HepG2 (cell line): ENCODE measurements at regions not wholly inside any gene's neighbourhood (a gene's known extent, or its start where the extent isn't known, plus 50 kb on each side); places are given as distances from the start of the nearest gene placed in this dataset.

Experiments used
- ATAC-seq: fragments of 200-7000 bp; cut with Tn5 transposase; 3 replicates; pipeline ENCODE4 v1.9.1; 2020; ENCODE audit warnings: mild to moderate bottlenecking, moderate library complexity
- BruUV-seq: library from RNA; stranded (reverse); fragments of 400-500 nt; replicated peaks from 2 replicates; lab custom pipeline; 2021; lab: Mats Ljungman, UMichigan
- CTCF ChIA-PET: fragments of 300-600 bp; formaldehyde crosslinking; extraction: SDS; loops from one replicate; lab custom pipeline; 2021; ENCODE audit warnings: low total read pairs, inconsistent platforms, low intra/inter-chr PET ratio; lab: Yijun Ruan, JAX
- POLR2A ChIA-PET: fragments of 350-600 bp; sonication (Branson Sonifier 250); formaldehyde crosslinking; loops from one replicate; lab custom pipeline; 2020; ENCODE audit warnings: antibody characterized with exemption, inconsistent platforms; lab: Yijun Ruan, JAX
- DNase-seq: peaks from one replicate; pipeline ENCODE4 v3.0.0-alpha.2; 2015; ENCODE audit warnings: low spot score
- FAIRE-seq: peaks from 3 replicates; lab custom pipeline; 2011; peaks lifted over from hg19 to GRCh38; lab: Jason Lieb, UNC
- H2AFZ ChIP-seq: one replicate; pipeline ENCODE4 v1.6.1; 2011; ENCODE audit warnings: low read length, inconsistent platforms
- H3K27ac ChIP-seq: fragments of 300-600 bp; 3 replicates; pipeline ENCODE4 v1.8.0; 2011; ENCODE audit warnings: mixed run types, mild to moderate bottlenecking, mixed read lengths, low read length, inconsistent platforms; ENCODE audit not compliant: insufficient read depth; ENCODE audit errors: extremely low read length
- H3K27me3 ChIP-seq, 2 experiments: fragments of 200-600 bp in 1 of 2; 2 replicates in 1 of 2; 3 replicates in 1 of 2; pipeline versions ENCODE4 v1.6.0 to v1.8.0; 2011; ENCODE audit warnings: low read length in 2 of 2, mild to moderate bottlenecking in 2 of 2, moderate library complexity in 2 of 2, inconsistent platforms in 1 of 2; ENCODE audit not compliant: insufficient read depth in 2 of 2, control insufficient read depth in 1 of 2
- H3K36me3 ChIP-seq, 2 experiments: fragments of 200-600 bp in 1 of 2; replicated peaks in 1 of 2; 2 replicates in 1 of 2; 3 replicates in 1 of 2; pipeline versions ENCODE4 v1.5.1 to v1.8.0; 2011; ENCODE audit warnings: low read length in 2 of 2, inconsistent platforms in 1 of 2; ENCODE audit not compliant: insufficient read depth in 2 of 2, control insufficient read depth in 1 of 2
- H3K4me1 ChIP-seq: 2 replicates; pipeline ENCODE4 v1.5.1; 2012; ENCODE audit warnings: low read length, inconsistent platforms; ENCODE audit not compliant: insufficient read depth
- H3K4me2 ChIP-seq: 2 replicates; pipeline ENCODE4 v1.6.0; 2011; ENCODE audit warnings: low read depth, low read length, inconsistent platforms
- H3K4me3 ChIP-seq, 3 experiments: fragments of 200-600 bp in 1 of 3; sonication (generic), shearing (Covaris generic) in 1 of 3; replicated peaks in 1 of 3; 2 replicates each; pipeline ENCODE4 v1.5.1; 2011 to 2016; ENCODE audit warnings: low read length in 3 of 3, inconsistent platforms in 2 of 3, low read depth in 2 of 3, mild to moderate bottlenecking in 2 of 3, control low read depth in 1 of 3, mixed read lengths in 1 of 3; ENCODE audit not compliant: insufficient read depth in 1 of 3
- H3K79me2 ChIP-seq: one replicate; pipeline ENCODE4 v1.6.1; 2011; ENCODE audit warnings: low read length, inconsistent platforms; ENCODE audit not compliant: insufficient read depth
- H3K9ac ChIP-seq: 2 replicates; pipeline ENCODE4 v1.6.0; 2011; ENCODE audit warnings: mild to moderate bottlenecking, low read depth, low read length, inconsistent platforms; ENCODE audit not compliant: insufficient read depth
- H3K9me3 ChIP-seq: 2 replicates; pipeline ENCODE4 v1.5.1; 2012; ENCODE audit warnings: mild to moderate bottlenecking, low read length
- H4K20me1 ChIP-seq: 2 replicates; pipeline ENCODE4 v1.6.0; 2011; ENCODE audit warnings: inconsistent platforms, mild to moderate bottlenecking, low read length, moderate library complexity; ENCODE audit not compliant: insufficient read depth
- CREB3 ChIP-seq: sonication (generic); formaldehyde crosslinking; IDR thresholded peaks from 2 replicates; pipeline ENCODE4 v1.5.0; 2020; ENCODE audit warnings: missing genetic modification reagents
- NFAT5 ChIP-seq: sonication (generic); formaldehyde crosslinking; IDR thresholded peaks from 2 replicates; pipeline ENCODE4 v1.4.0; 2020; ENCODE audit warnings: missing genetic modification reagents
- SNRNP70 ChIP-seq: fragments of 200-400 bp; formaldehyde crosslinking; IDR thresholded peaks from 2 replicates; pipeline ENCODE4 v1.6.1; 2017; ENCODE audit warnings: mild to moderate bottlenecking, low read depth, low read length, moderate library complexity
- ZIK1 ChIP-seq: sonication (generic); formaldehyde crosslinking; IDR thresholded peaks from 2 replicates; pipeline ENCODE4 v1.5.0; 2020; ENCODE audit warnings: mild to moderate bottlenecking, low read depth, missing genetic modification reagents, borderline replicate concordance
- ZNF512 ChIP-seq: sonication (generic); formaldehyde crosslinking; IDR thresholded peaks from 2 replicates; pipeline ENCODE4 v1.4.0; 2020; ENCODE audit warnings: mild to moderate bottlenecking, missing genetic modification reagents
- ZNF672 ChIP-seq: sonication (generic); formaldehyde crosslinking; IDR thresholded peaks from 2 replicates; pipeline ENCODE4 v1.8.1; 2022; ENCODE audit warnings: missing genetic modification reagents
- WGBS: methylation state at CpG from one replicate; pipeline ENCODE4 v1.1.6; 2017; ENCODE audit warnings: low lambda C conversion rate; 5-methylcytosine and 5-hydroxymethylcytosine counted together
- in situ Hi-C: cut with HindIII; loops from 2 replicates; pipeline ENCODE4 v1.10.0; 2017; ENCODE audit warnings: low pct_unique_long_range_greater_than_20kb; ENCODE audit not compliant: extremely low pct_ligation_motif_present
- intact Hi-C: fragments of 100-400 bp; cut with micrococcal nuclease; formaldehyde crosslinking; loops from one replicate; pipeline ENCODE4 v1.10.0; 2022; ENCODE audit not compliant: unreplicated experiment
- TF ChIP-seq, protein P1 (sequence below): sonication (generic); formaldehyde crosslinking; IDR thresholded peaks from 2 replicates; pipeline ENCODE4 v1.8.1; 2023; ENCODE audit warnings: mild to moderate bottlenecking, inconsistent platforms, moderate library complexity, missing genetic modification reagents, borderline replicate concordance

- ATAC-seq: no peak
- BruUV-seq: no TSS peak
Observed at GRCh38 chr4:100069207-100069606, 119.1 kb upstream of the H2AZ1 start.

GRCh38 chr4:100067255-100067654, 117.2 kb upstream of the H2AZ1 start:
- Histone ChIP-seq H3K4me1 (no peaks in the 10 kb centered on the region), H3K4me3 (no peak overlapping the region), H3K27ac (no peak overlapping the region), H3K36me3 (no peaks in the 10 kb centered on the region), H3K27me3 (no peaks in the 10 kb centered on the region; a peak in 1 of 5 replicates), H3K9ac (no peak overlapping the region), H2AFZ (no peak overlapping the region), H3K9me3 (no peaks in the 10 kb centered on the region), H3K79me2 (no peaks in the 10 kb centered on the region), H3K4me2 (no peak overlapping the region), H4K20me1 (no peaks in the 10 kb centered on the region)
- intact Hi-C loops: no loop called here
- 25% methylated on average over 12 of the region's 12 CpGs for WGBS
- TF ChIP-seq NFAT5 (CRISPR knock-in tag) (no peak), ZNF512 (CRISPR knock-in tag) (no peak)
- TF ChIP-seq, protein P1, sequence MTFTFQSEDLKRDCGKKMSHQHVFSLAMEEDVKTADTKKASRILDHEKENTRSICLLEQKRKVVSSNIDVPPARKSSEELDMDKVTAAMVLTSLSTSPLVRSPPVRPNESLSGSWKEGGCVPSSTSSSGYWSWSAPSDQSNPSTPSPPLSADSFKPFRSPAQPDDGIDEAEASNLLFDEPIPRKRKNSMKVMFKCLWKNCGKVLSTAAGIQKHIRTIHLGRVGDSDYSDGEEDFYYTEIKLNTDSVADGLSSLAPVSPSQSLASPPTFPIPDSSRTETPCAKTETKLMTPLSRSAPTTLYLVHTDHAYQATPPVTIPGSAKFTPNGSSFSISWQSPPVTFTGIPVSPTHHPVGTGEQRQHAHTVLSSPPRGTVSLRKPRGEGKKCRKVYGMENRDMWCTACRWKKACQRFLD (CRISPR knock-in tag): no peak
- in situ Hi-C loops: no loop called here
- DNase-seq: no peak
- no peak for FAIRE-seq
- ChIA-PET CTCF (no interaction called here), POLR2A (no interaction called here)
- BruUV-seq: no TSS peak
- no peak for ATAC-seq

More at GRCh38 chr4:100069207-100069606, 119.1 kb upstream of the H2AZ1 start:
- in situ Hi-C loops: no loop called here
- H3K27me3 ChIP-seq: no peaks in the 10 kb centered on the region; a peak in 1 of 5 replicates
- TF ChIP-seq ZIK1 (CRISPR knock-in tag): no peak
- TF ChIP-seq ZNF672 (CRISPR knock-in tag): no peak
- TF ChIP-seq CREB3: no peak
- TF ChIP-seq SNRNP70: no peak
- TF ChIP-seq, all 625 proteins: peak for 0
- Histone ChIP-seq H3K36me3 (no peaks in the 10 kb centered on the region), H3K4me2 (no peak overlapping the region), H3K9ac (no peak overlapping the region), H3K9me3 (no peaks in the 10 kb centered on the region), H4K20me1 (no peaks in the 10 kb centered on the region), H2AFZ (no peak overlapping the region), H3K4me3 (no peak overlapping the region), H3K79me2 (no peaks in the 10 kb centered on the region), H3K4me1 (no peaks in the 10 kb centered on the region), H3K27ac (no peak overlapping the region)
- no peak for DNase-seq
- CTCF ChIA-PET: no interaction called here
- no peak for FAIRE-seq
- POLR2A ChIA-PET: no interaction called here
- 2% methylated on average over 6 of the region's 6 CpGs for WGBS
- intact Hi-C loops: no loop called here
